Spinal cord (tissue), 9 donors: ENCODE measurements at regions not wholly inside any gene's neighbourhood (a gene's known extent, or its start where the extent isn't known, plus 50 kb on each side); places are given as distances from the start of the nearest gene placed in this dataset.
"Not testable (repeated sequence)": the region's sequence is repeated elsewhere in the genome, so short reads cannot be mapped to it uniquely, and the experiment has no call there.

Source experiments
- DNase-seq, 6 donors: peaks; one replicate each; pipeline versions ENCODE4 v3.0.0 to v3.0.0-alpha.2; 2013 to 2015; ENCODE audit warnings: low spot score in 6 of 6, low read depth in 4 of 6
- H3K27ac ChIP-seq: one replicate; pipeline ENCODE4 v1.5.1; 2013; ENCODE audit warnings: low read depth, low read length, control low read depth
- H3K27me3 ChIP-seq: one replicate; pipeline ENCODE4 v1.6.1; 2013; ENCODE audit warnings: low read length; ENCODE audit not compliant: control insufficient read depth, insufficient read depth
- H3K36me3 ChIP-seq: one replicate; pipeline ENCODE4 v1.6.1; 2013; ENCODE audit warnings: low read length; ENCODE audit not compliant: control insufficient read depth, insufficient read depth
- H3K4me1 ChIP-seq: one replicate; pipeline ENCODE4 v1.6.1; 2013; ENCODE audit warnings: low read length; ENCODE audit not compliant: control insufficient read depth, insufficient read depth
- H3K4me3 ChIP-seq: one replicate; pipeline ENCODE4 v1.5.1; 2013; ENCODE audit warnings: low read depth, low read length, control low read depth
- H3K9me3 ChIP-seq: one replicate; pipeline ENCODE4 v1.6.1; 2013; ENCODE audit warnings: low read length; ENCODE audit not compliant: control insufficient read depth, insufficient read depth
- WGBS: methylation state at CpG from one replicate; pipeline ENCODE4 v1.1.5; 2013; ENCODE audit warnings: missing lambda C conversion rate; ENCODE audit not compliant: insufficient coverage; 5-methylcytosine and 5-hydroxymethylcytosine counted together
- donor health status: healthy.

DNA sequence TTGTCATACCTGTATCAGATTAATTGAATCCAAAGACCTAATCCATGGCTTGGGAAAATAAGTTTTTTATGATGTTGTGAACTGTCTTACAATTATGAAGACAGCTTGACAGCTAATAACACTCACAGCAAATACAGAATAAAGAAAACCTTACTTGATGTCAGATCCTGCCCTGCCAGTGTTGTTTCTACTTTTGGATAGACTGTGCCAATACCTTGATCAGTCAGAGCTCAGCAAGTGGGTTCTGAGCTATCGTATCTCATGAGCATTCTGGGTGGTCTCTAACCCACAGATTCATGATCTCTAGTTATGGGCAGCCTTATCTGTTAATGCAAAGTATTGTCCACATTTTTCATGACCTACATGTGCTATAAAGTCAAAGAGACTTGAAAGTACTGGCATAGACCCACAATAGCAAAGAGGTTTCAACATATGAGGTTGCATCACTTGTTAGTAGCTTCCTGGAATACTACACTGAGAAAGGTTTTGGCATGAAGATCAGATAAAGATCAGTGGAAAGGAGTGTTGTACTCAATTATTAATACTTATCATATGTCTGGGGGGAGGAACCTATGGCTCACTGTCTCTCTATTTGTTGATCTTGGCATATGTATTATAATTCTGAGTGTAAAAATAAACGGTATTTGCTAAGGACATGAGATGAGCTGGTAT lies 250.7 kb downstream of the UBE2NL start:
- not testable (repeated sequence) for DNase-seq, H3K4me3 ChIP-seq, H3K9me3 ChIP-seq, H3K36me3 ChIP-seq, H3K4me1 ChIP-seq, H3K27ac ChIP-seq, H3K27me3 ChIP-seq
- no CpG with 5 or more reads among the region's 2 CpGs for WGBS

DNA sequence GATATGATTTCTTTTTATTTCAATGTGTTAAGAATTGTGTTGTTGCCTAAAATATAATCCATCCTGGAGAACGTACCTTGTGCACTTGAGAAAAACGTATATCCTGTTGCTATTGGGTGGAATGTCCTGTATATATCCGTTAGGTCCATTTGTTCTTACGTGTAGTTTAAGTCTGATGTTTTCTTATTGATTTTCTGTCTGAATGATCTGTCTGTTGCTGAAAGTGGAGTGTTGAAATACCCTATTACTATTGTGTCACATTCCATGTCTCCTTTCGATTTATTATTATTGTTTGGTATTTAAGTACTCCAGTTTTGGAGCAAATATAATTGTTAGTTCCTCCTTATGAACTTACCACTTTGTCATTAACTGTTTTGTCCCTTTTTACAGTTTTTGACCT lies 270.6 kb downstream of the UBE2NL start:
- not testable (repeated sequence) for H3K4me3 ChIP-seq, H3K4me1 ChIP-seq, DNase-seq, H3K27me3 ChIP-seq, H3K36me3 ChIP-seq, H3K27ac ChIP-seq, H3K9me3 ChIP-seq
- no CpG with 5 or more reads among the region's 5 CpGs for WGBS

- not testable (repeated sequence) for H3K27ac ChIP-seq, H3K4me1 ChIP-seq, H3K36me3 ChIP-seq, H3K27me3 ChIP-seq, DNase-seq, H3K4me3 ChIP-seq, H3K9me3 ChIP-seq
Measured at GRCh38 chrX:144185197-144185596, 301.3 kb downstream of the UBE2NL start.

- H3K4me1 ChIP-seq, H3K9me3 ChIP-seq, DNase-seq, H3K4me3 ChIP-seq, H3K36me3 ChIP-seq, H3K27ac ChIP-seq, H3K27me3 ChIP-seq: not testable (repeated sequence)
- WGBS = no CpG with 5 or more reads among the region's 4 CpGs
Measured at GRCh38 chrX:144188489-144188888, 304.6 kb downstream of the UBE2NL start.

DNA sequence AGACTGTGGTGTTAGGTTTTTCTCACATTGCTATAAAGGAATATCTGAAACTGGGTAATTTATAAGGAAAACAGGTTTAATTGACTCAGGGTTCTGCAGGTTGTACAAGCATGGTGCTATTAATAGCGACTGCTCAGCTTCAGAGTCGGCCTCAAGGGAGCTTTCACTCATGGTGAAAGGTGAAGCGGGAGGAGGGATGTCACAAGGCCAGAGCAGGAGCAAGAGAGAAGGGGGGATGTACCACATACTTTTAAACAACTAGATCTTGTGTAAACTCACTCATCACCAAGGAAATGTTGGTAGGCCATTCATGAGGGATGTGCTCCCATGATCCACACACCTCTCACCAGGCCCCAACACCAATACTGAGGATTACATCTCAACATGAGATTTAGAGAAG lies 313.2 kb downstream of the UBE2NL start:
- DNase-seq, H3K27me3 ChIP-seq, H3K36me3 ChIP-seq, H3K4me1 ChIP-seq, H3K9me3 ChIP-seq, H3K27ac ChIP-seq, H3K4me3 ChIP-seq: not testable (repeated sequence)
- WGBS = no CpG with 5 or more reads among the region's 3 CpGs

- not testable (repeated sequence) for H3K27ac ChIP-seq, H3K9me3 ChIP-seq, H3K27me3 ChIP-seq, H3K4me1 ChIP-seq, H3K36me3 ChIP-seq, DNase-seq, H3K4me3 ChIP-seq
- no CpG with 5 or more reads among the region's 2 CpGs for WGBS
Measured at GRCh38 chrX:144202726-144203125, 318.9 kb downstream of the UBE2NL start.

- DNase-seq, H3K9me3 ChIP-seq, H3K27me3 ChIP-seq, H3K27ac ChIP-seq, H3K4me3 ChIP-seq, H3K4me1 ChIP-seq, H3K36me3 ChIP-seq: not testable (repeated sequence)
- WGBS = no CpG with 5 or more reads among the region's 6 CpGs
Measured at GRCh38 chrX:144208360-144209024, 324.6 kb downstream of the UBE2NL start.

- Histone ChIP-seq H3K27me3 (no peaks in the 10 kb centered on the region), H3K4me3 (no peak overlapping the region), H3K36me3 (no peaks in the 10 kb centered on the region), H3K27ac (no peak overlapping the region), H3K9me3 (no peaks in the 10 kb centered on the region), H3K4me1 (no peaks in the 10 kb centered on the region)
- no peak for DNase-seq
Measured at GRCh38 chrX:144214651-144215050, 330.8 kb downstream of the UBE2NL start.

- DNase-seq = no peak
- 0% methylated on average over 1 of the region's 4 CpGs for WGBS
- Histone ChIP-seq H3K27ac (no peak overlapping the region), H3K27me3 (no peaks in the 10 kb centered on the region), H3K9me3 (no peaks in the 10 kb centered on the region), H3K4me1 (no peaks in the 10 kb centered on the region), H3K36me3 (no peaks in the 10 kb centered on the region), H3K4me3 (no peak overlapping the region)
Measured at GRCh38 chrX:144219035-144219434, 335.2 kb downstream of the UBE2NL start.

GRCh38 chrX:144231116-144231785 lies 347.4 kb downstream of the UBE2NL start:
- not testable (repeated sequence) for H3K27ac ChIP-seq, H3K27me3 ChIP-seq, H3K4me3 ChIP-seq, H3K36me3 ChIP-seq, H3K9me3 ChIP-seq, DNase-seq, H3K4me1 ChIP-seq
- 91% methylated on average over 31 of the region's 40 CpGs for WGBS
